ENCODE measurements at regions not wholly inside any gene's neighbourhood (a gene's known extent, or its start where the extent isn't known, plus 50 kb on each side); places are given as distances from the start of the nearest gene placed in this dataset.

DNA sequence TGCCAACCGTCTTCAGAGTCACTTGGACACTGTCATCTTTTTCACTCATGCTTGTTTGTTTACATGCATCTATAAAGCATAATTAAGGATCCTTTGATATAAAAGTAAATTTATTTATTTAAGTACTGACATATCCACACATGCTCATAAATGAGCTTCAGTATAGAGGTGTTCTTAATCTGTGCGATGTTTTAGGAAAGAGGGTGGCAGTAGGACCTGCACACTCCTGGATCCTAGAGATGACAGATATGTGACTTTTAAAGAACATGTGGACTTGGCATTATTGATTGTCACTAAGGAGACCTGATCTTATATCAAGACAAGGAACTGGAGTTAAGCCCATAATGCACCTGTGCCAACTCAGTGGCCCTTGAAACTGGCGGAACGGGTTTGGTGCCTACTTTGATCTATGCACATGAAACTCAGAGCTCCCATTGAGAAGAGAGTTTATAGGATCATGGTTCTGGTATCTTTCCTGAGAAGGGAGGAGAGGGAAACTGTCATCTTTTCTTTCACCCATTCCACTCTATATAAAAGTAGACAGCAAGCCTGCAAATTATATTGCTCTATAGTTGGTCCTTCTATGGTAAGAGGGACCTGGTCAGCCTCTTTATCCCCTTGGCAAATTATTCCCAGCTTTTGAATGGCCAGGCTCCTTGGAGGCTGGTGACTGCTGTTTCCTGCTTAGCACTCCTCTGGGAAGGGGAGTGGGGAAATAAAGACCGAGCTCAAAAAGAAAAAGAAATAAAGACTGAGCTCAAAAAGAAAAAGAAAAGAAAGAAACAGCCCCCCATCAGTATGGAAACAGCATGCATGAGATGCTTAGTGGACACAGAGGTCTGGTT, 57.8 kb upstream of the LIFR start:
- intact Hi-C loops (cut with DNase I) = no loop called here
- peak; percentile 77 to 94 (median 90) for DNase-seq
- Histone ChIP-seq H3K9me3 (no peaks in the 10 kb centered on the region), H3K4me1 (peaks cover 26 to 45% (median 38%) of the 10 kb centered on the region in 3 donors), H3K27me3 (no peaks in the 10 kb centered on the region), H3K36me3 (no peaks in the 10 kb centered on the region), H3K27ac (peak overlapping the region; percentile 13 to 81 (median 62)), H3K4me3 (no peak overlapping the region)
- TF ChIP-seq, protein P1, sequence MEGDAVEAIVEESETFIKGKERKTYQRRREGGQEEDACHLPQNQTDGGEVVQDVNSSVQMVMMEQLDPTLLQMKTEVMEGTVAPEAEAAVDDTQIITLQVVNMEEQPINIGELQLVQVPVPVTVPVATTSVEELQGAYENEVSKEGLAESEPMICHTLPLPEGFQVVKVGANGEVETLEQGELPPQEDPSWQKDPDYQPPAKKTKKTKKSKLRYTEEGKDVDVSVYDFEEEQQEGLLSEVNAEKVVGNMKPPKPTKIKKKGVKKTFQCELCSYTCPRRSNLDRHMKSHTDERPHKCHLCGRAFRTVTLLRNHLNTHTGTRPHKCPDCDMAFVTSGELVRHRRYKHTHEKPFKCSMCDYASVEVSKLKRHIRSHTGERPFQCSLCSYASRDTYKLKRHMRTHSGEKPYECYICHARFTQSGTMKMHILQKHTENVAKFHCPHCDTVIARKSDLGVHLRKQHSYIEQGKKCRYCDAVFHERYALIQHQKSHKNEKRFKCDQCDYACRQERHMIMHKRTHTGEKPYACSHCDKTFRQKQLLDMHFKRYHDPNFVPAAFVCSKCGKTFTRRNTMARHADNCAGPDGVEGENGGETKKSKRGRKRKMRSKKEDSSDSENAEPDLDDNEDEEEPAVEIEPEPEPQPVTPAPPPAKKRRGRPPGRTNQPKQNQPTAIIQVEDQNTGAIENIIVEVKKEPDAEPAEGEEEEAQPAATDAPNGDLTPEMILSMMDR (IDR thresholded peaks at IDR 0.05) = no peak
- no peak for FAIRE-seq
- WGBS, 2 donors = 21 to 26% methylated on average over 5 of the region's 5 CpGs
- ATAC-seq = peak; percentile 87 to 97 (median 96)

- Histone ChIP-seq H3K4me3 (no peak overlapping the region), H3K27me3 (no peaks in the 10 kb centered on the region), H3K27ac (peak overlapping the region in 3 of 4 donors; percentile 7 to 81 (median 76)), H3K36me3 (no peaks in the 10 kb centered on the region), H3K9me3 (no peaks in the 10 kb centered on the region), H3K4me1 (peaks cover 25 to 38% (median 30%) of the 10 kb centered on the region in 3 donors)
- intact Hi-C loops (cut with DNase I) = no loop called here
- FAIRE-seq (no peak), ATAC-seq (no peak), DNase-seq (no peak)
- TF ChIP-seq, protein P1 (IDR thresholded peaks at IDR 0.05) = no peak
- 66 to 74% methylated on average over 1 of the region's 1 CpG for WGBS, 2 donors
Observed at GRCh38 chr5:38615042-38615441, 58.6 kb upstream of the LIFR start.

GRCh38 chr5:38615981-38616451, 59.6 kb upstream of the LIFR start:
- Histone ChIP-seq H3K4me3 (no peak overlapping the region), H3K9me3 (no peaks in the 10 kb centered on the region), H3K36me3 (no peaks in the 10 kb centered on the region), H3K27me3 (no peaks in the 10 kb centered on the region), H3K4me1 (peaks cover 19 to 28% (median 23%) of the 10 kb centered on the region in 3 donors), H3K27ac (no peak overlapping the region)
- DNase-seq = no peak
- no peak for ATAC-seq
- TF ChIP-seq, protein P1 (IDR thresholded peaks at IDR 0.05) = no peak
- no peak for FAIRE-seq
- intact Hi-C loops (cut with DNase I) = no loop called here
- 65 to 66% methylated on average over 3 of the region's 3 CpGs for WGBS, 2 donors

DNA sequence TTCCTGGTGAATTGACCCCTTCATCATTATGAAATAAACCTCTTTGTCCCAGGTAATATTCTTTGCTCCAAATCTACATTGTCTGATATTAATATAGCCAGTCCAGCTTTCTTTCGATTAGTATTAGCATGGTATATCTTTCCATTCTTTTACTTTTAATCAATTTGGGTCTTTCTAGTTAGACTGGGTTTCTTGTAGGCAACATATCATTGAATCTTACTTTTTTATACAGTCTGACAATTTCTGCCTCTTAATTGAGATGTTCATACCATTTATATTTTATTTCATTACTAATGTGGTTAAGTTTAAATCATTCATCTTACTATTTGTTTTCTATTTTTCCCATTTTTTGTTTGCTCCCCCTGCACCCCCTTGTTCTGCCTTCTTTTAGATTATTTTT, 61.7 kb upstream of the LIFR start:
- no peaks in the 10 kb centered on the region for H3K36me3 ChIP-seq
- ATAC-seq = no peak
- TF ChIP-seq, protein P1 (IDR thresholded peaks at IDR 0.05) = no peak
- H3K27me3 ChIP-seq = no peaks in the 10 kb centered on the region
- H3K4me1 ChIP-seq = peaks cover 16 to 26% (median 16%) of the 10 kb centered on the region in 3 donors
- no peak overlapping the region for H3K4me3 ChIP-seq
- DNase-seq = no peak
- no peak overlapping the region for H3K27ac ChIP-seq
- FAIRE-seq = no peak
- 95 to 98% methylated on average over 1 of the region's 1 CpG for WGBS, 2 donors
- no peaks in the 10 kb centered on the region for H3K9me3 ChIP-seq
- intact Hi-C loops (cut with DNase I) = no loop called here

GRCh38 chr5:38621331-38621730, 64.9 kb upstream of the LIFR start:
- Histone ChIP-seq H3K4me1 (no peaks in the 10 kb centered on the region), H3K4me3 (no peak overlapping the region), H3K27me3 (no peaks in the 10 kb centered on the region), H3K27ac (no peak overlapping the region), H3K9me3 (no peaks in the 10 kb centered on the region), H3K36me3 (no peaks in the 10 kb centered on the region)
- FAIRE-seq (no peak), ATAC-seq (no peak), DNase-seq (no peak)
- intact Hi-C loops (cut with DNase I) = no loop called here
- TF ChIP-seq, protein P1 (IDR thresholded peaks at IDR 0.05) = no peak

All from pancreas (tissue), 10 donors.